Smooth muscle cell (in vitro differentiated cells): ENCODE measurements at regions not wholly inside any gene's neighbourhood (a gene's known extent, or its start where the extent isn't known, plus 50 kb on each side); places are given as distances from the start of the nearest gene placed in this dataset.

Source experiments
- DNase-seq: peaks from one replicate; lab custom pipeline; 2025; ENCODE audit not compliant: unreplicated experiment; lab: John Stamatoyannopoulos, UW
- H2AFZ ChIP-seq: fragments of 200-600 bp; sonication (generic); 2 replicates; pipeline ENCODE4 v1.6.0; 2016; ENCODE audit warnings: antibody characterized with exemption, low read depth, mild to moderate bottlenecking
- H3F3A ChIP-seq: fragments of 200-600 bp; sonication (generic); 2 replicates; pipeline ENCODE4 v1.6.0; 2017; ENCODE audit warnings: antibody characterized with exemption, low read depth
- H3K27ac ChIP-seq: fragments of 200-600 bp; sonication (generic); 2 replicates; pipeline ENCODE4 v1.5.1; 2016; ENCODE audit warnings: low read depth, mild to moderate bottlenecking
- H3K27me3 ChIP-seq: fragments of 200-600 bp; sonication (generic); 2 replicates; pipeline ENCODE4 v1.6.1; 2016; ENCODE audit warnings: low read depth, mild to moderate bottlenecking
- H3K36me3 ChIP-seq: fragments of 200-600 bp; sonication (generic); 2 replicates; pipeline ENCODE4 v1.5.1; 2016; ENCODE audit warnings: low read depth
- H3K4me1 ChIP-seq: fragments of 200-600 bp; sonication (generic); 2 replicates; pipeline ENCODE4 v1.5.1; 2016; ENCODE audit warnings: low read depth
- H3K4me2 ChIP-seq: fragments of 200-600 bp; sonication (generic); 2 replicates; pipeline ENCODE4 v1.6.0; 2016; ENCODE audit warnings: mild to moderate bottlenecking
- H3K4me3 ChIP-seq: fragments of 200-600 bp; sonication (generic); 2 replicates; pipeline ENCODE4 v1.5.1; 2016; ENCODE audit warnings: mild to moderate bottlenecking
- H3K79me2 ChIP-seq: fragments of 200-600 bp; sonication (generic); 2 replicates; pipeline ENCODE4 v1.6.0; 2016; ENCODE audit warnings: low read depth, mild to moderate bottlenecking
- H3K9ac ChIP-seq: fragments of 200-600 bp; sonication (generic); 2 replicates; pipeline ENCODE4 v1.6.0; 2016; ENCODE audit warnings: low read depth
- H3K9me3 ChIP-seq: fragments of 200-600 bp; sonication (generic); replicated peaks from 2 replicates; pipeline ENCODE4 v1.5.1; 2016; ENCODE audit warnings: low read depth
- H4K20me1 ChIP-seq: fragments of 200-600 bp; sonication (generic); 2 replicates; pipeline ENCODE4 v1.6.0; 2016; ENCODE audit warnings: low read depth
- WGBS: methylation state at CpG from one replicate; pipeline ENCODE4 v1.1.7; 2016; ENCODE audit warnings: low lambda C conversion rate; 5-methylcytosine and 5-hydroxymethylcytosine counted together
- TF ChIP-seq, protein P1 (sequence below): fragments of 200-600 bp; sonication (generic); IDR thresholded peaks from 2 replicates; pipeline ENCODE4 v1.5.1; 2017; ENCODE audit warnings: borderline replicate concordance, mild to moderate bottlenecking, antibody characterized with exemption; ENCODE audit not compliant: insufficient read depth, poor library complexity, severe bottlenecking

DNA sequence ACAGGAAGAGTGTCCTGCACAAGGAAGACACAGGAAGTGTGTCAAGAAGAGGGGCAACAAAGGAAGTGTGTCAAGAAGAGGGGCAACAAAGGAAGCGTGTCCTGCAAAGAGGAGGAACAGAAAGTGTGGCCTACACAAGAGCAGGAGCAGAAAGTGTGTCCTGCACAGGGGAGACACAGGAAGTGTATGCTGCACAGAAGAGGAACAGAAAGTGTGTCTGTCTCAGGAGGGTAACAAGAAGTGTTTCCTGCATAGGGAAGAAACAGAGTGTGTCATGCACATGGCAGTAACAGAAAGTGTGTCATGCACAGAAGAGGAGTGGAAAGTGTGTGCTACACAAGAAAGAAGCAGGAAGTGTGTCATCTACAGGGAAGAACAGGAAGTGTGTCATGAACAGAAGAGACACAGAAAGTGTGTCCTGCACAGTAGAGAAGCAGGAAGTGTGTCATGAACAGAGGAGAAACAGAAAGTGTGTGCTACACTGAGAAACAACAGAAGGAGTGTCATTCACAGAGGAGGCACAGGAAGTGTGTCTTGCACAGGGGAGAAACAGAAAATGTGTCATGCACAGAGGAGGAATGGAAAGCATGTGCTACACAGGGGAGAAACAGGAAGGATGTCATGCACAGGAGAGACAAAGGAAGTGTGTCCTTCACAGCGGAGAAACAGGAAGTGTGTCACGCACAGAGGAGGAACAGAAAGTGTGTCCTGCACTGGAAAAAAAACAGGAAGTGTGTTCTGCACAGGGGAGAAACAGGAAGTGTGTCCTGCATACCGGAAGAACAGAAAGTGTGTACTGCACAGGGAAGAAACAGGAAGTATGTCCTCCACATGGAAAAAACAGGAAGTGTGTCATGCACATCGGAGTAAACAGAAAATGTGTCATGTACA, 526.4 kb upstream of the PRKX start:
- Histone ChIP-seq H3K36me3 (no peaks in the 10 kb centered on the region), H3K4me2 (no peak overlapping the region), H3K27ac (no peak overlapping the region), H3K4me3 (no peak overlapping the region), H3K4me1 (no peaks in the 10 kb centered on the region), H3K9ac (no peak overlapping the region), H3K9me3 (no peaks in the 10 kb centered on the region), H3F3A (no peaks in the 10 kb centered on the region), H2AFZ (no peak overlapping the region), H4K20me1 (no peaks in the 10 kb centered on the region), H3K79me2 (no peaks in the 10 kb centered on the region), H3K27me3 (no peaks in the 10 kb centered on the region)
- TF ChIP-seq, protein P1, sequence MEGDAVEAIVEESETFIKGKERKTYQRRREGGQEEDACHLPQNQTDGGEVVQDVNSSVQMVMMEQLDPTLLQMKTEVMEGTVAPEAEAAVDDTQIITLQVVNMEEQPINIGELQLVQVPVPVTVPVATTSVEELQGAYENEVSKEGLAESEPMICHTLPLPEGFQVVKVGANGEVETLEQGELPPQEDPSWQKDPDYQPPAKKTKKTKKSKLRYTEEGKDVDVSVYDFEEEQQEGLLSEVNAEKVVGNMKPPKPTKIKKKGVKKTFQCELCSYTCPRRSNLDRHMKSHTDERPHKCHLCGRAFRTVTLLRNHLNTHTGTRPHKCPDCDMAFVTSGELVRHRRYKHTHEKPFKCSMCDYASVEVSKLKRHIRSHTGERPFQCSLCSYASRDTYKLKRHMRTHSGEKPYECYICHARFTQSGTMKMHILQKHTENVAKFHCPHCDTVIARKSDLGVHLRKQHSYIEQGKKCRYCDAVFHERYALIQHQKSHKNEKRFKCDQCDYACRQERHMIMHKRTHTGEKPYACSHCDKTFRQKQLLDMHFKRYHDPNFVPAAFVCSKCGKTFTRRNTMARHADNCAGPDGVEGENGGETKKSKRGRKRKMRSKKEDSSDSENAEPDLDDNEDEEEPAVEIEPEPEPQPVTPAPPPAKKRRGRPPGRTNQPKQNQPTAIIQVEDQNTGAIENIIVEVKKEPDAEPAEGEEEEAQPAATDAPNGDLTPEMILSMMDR: no peak
- 92% methylated on average over 5 of the region's 5 CpGs for WGBS
- DNase-seq: no peak

GRCh38 chrX:4238916-4239315, 525.5 kb upstream of the PRKX start:
- no peaks in the 10 kb centered on the region for H3K27me3 ChIP-seq
- no peaks in the 10 kb centered on the region for H4K20me1 ChIP-seq
- WGBS: 93% methylated on average over 3 of the region's 3 CpGs
- no peaks in the 10 kb centered on the region for H3F3A ChIP-seq
- H3K4me2 ChIP-seq: no peak overlapping the region
- no peak overlapping the region for H3K9ac ChIP-seq
- TF ChIP-seq, protein P1: no peak
- no peaks in the 10 kb centered on the region for H3K36me3 ChIP-seq
- no peak overlapping the region for H3K27ac ChIP-seq
- no peak overlapping the region for H3K4me3 ChIP-seq
- H2AFZ ChIP-seq: no peak overlapping the region
- DNase-seq: no peak
- H3K9me3 ChIP-seq: no peaks in the 10 kb centered on the region
- no peaks in the 10 kb centered on the region for H3K79me2 ChIP-seq
- H3K4me1 ChIP-seq: no peaks in the 10 kb centered on the region

GRCh38 chrX:4225086-4225485, 511.6 kb upstream of the PRKX start:
- no peaks in the 10 kb centered on the region for H4K20me1 ChIP-seq
- no peak for DNase-seq
- TF ChIP-seq, protein P1: no peak
- WGBS: 58% methylated on average over 2 of the region's 2 CpGs
- H3K4me1 ChIP-seq: no peaks in the 10 kb centered on the region
- no peaks in the 10 kb centered on the region for H3K36me3 ChIP-seq
- H3K9ac ChIP-seq: no peak overlapping the region
- H3K79me2 ChIP-seq: no peaks in the 10 kb centered on the region
- H3K9me3 ChIP-seq: no peaks in the 10 kb centered on the region
- H3K27me3 ChIP-seq: no peaks in the 10 kb centered on the region
- H3K4me3 ChIP-seq: no peak overlapping the region
- no peak overlapping the region for H3K27ac ChIP-seq
- no peak overlapping the region for H2AFZ ChIP-seq
- no peak overlapping the region for H3K4me2 ChIP-seq
- no peaks in the 10 kb centered on the region for H3F3A ChIP-seq

DNA sequence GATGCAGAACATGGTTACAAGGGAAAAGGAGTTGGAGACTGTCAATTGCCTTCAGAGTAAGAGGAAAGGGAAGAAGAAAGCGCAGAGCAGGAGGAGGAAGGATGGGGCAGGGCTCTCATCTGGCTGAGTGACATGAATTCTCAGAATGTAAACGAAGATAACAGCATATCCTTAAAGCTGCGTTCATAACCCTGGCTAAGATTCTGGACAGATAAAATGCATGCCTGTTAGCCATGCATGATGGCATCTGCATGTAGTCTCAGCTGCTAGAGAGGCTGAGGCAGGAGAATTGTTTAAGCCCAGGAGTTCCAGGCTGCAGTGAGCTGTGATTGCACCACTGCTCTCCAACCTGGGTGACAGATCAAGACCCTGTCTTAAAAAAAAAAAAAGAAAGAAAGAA, 493.5 kb upstream of the PRKX start:
- Histone ChIP-seq H2AFZ (no peak overlapping the region), H3K9me3 (no peaks in the 10 kb centered on the region), H3K9ac (no peak overlapping the region), H3K4me3 (no peak overlapping the region), H3K4me2 (no peak overlapping the region), H3K27me3 (no peaks in the 10 kb centered on the region), H3K36me3 (no peaks in the 10 kb centered on the region), H3F3A (no peaks in the 10 kb centered on the region), H3K4me1 (no peaks in the 10 kb centered on the region), H3K79me2 (no peaks in the 10 kb centered on the region), H3K27ac (no peak overlapping the region), H4K20me1 (no peaks in the 10 kb centered on the region)
- 21% methylated on average over 3 of the region's 3 CpGs for WGBS
- DNase-seq: no peak
- TF ChIP-seq, protein P1: no peak
